ENCODE measurements at regions not wholly inside any gene's neighbourhood (a gene's known extent, or its start where the extent isn't known, plus 50 kb on each side); places are given as distances from the start of the nearest gene placed in this dataset.

DNA sequence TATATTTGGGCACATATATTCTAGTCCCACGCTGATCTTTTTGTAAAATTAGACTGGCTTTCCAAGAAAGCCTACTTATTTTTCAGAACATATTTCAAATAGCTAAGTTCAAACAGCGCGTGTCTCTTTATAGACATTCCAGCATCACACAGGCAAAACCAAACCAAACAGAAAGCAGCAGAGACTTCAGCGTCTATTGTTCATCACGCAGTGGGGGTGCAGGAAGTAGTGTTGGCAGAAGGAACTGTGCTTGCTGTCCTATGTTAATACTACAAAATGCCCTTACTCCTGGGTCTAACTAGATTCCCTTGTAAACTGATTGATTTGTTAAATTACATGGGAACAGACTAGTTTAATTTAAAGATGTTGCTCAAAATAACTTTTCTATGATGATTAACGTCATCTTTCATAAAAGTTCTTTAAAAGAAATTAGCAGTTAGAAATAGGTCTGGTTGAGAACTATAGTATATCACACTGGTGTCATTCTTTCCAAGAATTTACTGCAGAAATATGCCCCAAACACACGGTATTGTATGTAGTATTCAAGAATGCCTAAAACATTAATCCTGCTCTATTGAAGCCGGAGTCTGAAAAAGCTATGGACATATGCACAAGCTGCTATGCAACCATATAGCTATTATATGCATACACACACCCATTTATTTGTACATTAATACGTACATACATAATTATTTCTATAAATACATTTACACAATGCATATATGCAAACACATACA, 436.3 kb downstream of the CBLN2 start:
- TF ChIP-seq POLR2AphosphoS5 (IDR thresholded peaks at IDR 0.05; ENCODE audit: low read depth, low read length) (no peak), TAF1 (IDR thresholded peaks at IDR 0.05; ENCODE audit: borderline replicate concordance, insufficient read depth, low read length) (no peak)
- TF ChIP-seq, protein P1, sequence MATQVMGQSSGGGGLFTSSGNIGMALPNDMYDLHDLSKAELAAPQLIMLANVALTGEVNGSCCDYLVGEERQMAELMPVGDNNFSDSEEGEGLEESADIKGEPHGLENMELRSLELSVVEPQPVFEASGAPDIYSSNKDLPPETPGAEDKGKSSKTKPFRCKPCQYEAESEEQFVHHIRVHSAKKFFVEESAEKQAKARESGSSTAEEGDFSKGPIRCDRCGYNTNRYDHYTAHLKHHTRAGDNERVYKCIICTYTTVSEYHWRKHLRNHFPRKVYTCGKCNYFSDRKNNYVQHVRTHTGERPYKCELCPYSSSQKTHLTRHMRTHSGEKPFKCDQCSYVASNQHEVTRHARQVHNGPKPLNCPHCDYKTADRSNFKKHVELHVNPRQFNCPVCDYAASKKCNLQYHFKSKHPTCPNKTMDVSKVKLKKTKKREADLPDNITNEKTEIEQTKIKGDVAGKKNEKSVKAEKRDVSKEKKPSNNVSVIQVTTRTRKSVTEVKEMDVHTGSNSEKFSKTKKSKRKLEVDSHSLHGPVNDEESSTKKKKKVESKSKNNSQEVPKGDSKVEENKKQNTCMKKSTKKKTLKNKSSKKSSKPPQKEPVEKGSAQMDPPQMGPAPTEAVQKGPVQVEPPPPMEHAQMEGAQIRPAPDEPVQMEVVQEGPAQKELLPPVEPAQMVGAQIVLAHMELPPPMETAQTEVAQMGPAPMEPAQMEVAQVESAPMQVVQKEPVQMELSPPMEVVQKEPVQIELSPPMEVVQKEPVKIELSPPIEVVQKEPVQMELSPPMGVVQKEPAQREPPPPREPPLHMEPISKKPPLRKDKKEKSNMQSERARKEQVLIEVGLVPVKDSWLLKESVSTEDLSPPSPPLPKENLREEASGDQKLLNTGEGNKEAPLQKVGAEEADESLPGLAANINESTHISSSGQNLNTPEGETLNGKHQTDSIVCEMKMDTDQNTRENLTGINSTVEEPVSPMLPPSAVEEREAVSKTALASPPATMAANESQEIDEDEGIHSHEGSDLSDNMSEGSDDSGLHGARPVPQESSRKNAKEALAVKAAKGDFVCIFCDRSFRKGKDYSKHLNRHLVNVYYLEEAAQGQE (IDR thresholded peaks at IDR 0.05; ENCODE audit: insufficient read depth in 1 of 2, low read depth in 2 of 2, low read length in 2 of 2), result no peak

All from PFSK-1 (cell line).